ENCODE measurements at regions not wholly inside any gene's neighbourhood (a gene's known extent, or its start where the extent isn't known, plus 50 kb on each side); places are given as distances from the start of the nearest gene placed in this dataset.
A peak's percentile ranks its signal among the peaks of the same experiment; 100 is the strongest.

DNA sequence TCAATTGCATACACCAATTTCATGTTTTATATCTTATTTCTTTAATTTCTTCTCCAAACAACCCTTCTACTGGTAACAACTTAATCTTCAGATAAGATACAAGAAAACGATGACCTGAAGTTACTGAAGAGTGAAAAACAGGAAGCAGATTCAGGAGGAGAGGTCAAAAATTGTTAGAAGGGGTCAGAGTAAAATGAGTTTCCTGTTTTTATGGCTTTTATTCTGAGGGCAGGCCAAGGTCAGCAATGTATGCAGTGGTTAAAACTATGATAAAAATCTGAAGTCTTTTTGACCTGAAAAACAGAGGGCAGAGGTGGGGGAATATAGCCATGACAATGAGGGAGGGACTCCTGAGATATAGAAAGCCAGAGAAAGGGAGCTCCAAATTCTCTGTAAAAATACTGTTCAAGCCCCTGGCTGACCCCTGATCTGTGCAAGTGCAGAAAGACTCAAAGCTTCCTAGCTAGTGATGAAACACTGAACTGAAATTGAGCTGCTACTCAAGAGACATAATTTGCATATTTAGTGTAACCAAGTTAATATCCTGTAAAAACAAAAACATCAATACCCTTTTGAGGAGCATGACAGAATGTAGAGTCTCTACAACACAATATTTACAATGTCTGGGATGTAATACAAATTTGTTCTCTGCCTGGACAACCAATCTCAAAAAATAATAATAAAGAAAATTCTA, 514.3 kb upstream of the SEL1L start:
- intact Hi-C loops (cut with micrococcal nuclease) = no loop called here
- H3K36me3 Mint-ChIP-seq (ENCODE audit: low read depth) = no peaks in the 10 kb centered on the region
- no peak overlapping the region for H3K4me3 Mint-ChIP-seq
- no peak overlapping the region for H3K27ac Mint-ChIP-seq
- H3K27me3 Mint-ChIP-seq = no peaks in the 10 kb centered on the region
- peak; percentile 22 for DNase-seq
- H3K9me3 Mint-ChIP-seq = no peaks in the 10 kb centered on the region
- no peaks in the 10 kb centered on the region for H3K4me1 Mint-ChIP-seq

DNA sequence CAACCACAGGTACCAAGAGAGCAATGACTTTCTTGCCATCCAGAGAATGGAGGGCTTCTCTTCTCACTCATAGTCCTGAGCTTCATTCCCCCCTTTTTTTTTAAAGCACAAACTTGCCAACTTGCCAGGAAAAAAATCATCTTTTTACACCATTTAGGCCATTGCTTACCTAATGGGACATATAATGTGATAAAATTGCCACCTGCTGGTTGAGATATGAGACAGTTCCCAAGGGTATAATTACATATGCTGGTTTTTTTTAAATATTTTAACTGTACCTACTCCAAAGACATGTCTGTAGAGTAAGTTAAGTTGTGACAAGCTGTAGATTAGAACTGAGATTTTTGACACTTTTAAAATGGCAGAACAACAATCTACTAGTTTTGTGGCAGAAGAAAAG, 519.1 kb upstream of the SEL1L start:
- no peaks in the 10 kb centered on the region for H3K27me3 Mint-ChIP-seq
- no peaks in the 10 kb centered on the region for H3K9me3 Mint-ChIP-seq
- no peak overlapping the region for H3K27ac Mint-ChIP-seq
- intact Hi-C loops (cut with micrococcal nuclease) = no loop called here
- no peak overlapping the region for H3K4me3 Mint-ChIP-seq
- no peaks in the 10 kb centered on the region for H3K4me1 Mint-ChIP-seq
- DNase-seq = no peak
- H3K36me3 Mint-ChIP-seq (ENCODE audit: low read depth) = no peaks in the 10 kb centered on the region

DNA sequence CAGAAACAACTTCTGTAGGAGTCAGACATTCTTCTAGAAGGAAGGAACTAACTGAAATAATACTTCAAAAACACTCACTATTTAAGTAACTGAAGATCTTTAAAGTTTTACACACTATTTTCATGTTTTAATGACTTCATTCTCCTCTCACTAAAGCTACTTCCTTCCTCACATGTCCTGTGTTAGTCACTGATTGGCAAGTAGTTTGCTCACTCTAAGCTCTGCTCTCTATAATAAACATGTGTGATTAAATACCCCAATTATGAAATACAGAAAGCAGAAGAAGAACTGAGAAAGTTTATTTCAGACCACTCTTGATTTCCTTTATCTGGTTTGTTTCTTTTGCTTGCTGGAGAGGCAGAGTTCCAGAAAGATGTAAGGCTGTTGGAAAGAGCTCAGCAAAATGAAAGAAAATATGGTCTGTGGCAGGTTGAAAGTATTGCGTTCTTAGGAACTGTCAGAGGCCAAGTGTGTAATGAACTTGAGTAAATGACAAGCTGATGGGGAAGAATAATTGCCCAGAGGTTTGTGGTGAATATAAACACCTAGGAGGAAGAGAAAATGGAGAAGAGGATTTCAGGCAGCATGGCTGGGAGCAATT, 522.0 kb upstream of the SEL1L start:
- no peaks in the 10 kb centered on the region for H3K9me3 Mint-ChIP-seq
- intact Hi-C loops (cut with micrococcal nuclease) = no loop called here
- H3K36me3 Mint-ChIP-seq (ENCODE audit: low read depth) = no peaks in the 10 kb centered on the region
- no peak for DNase-seq
- H3K27me3 Mint-ChIP-seq = no peaks in the 10 kb centered on the region
- H3K27ac Mint-ChIP-seq = no peak overlapping the region
- H3K4me3 Mint-ChIP-seq = no peak overlapping the region
- H3K4me1 Mint-ChIP-seq = no peaks in the 10 kb centered on the region

DNA sequence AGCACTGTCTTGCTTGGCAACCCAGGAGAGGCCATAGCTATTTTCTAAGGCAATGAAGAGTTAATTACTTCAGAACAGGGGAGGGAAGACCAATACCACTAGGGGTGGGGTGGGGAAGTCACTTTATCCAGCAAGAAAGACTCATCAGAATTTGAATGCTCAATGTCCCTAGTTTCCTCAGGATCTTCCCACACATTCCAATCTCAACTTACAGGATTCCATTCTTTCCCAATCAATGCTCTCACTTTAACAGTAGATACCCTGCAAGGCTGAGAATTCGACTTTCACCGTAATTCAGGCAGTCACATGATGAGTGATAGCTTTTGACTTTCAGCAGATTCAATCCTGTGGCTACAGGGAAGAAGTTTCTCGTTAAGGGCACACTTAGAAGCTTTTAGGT, 526.6 kb upstream of the SEL1L start:
- intact Hi-C loops (cut with micrococcal nuclease) = no loop called here
- Mint-ChIP-seq H3K36me3 (ENCODE audit: low read depth) (no peaks in the 10 kb centered on the region), H3K27me3 (no peaks in the 10 kb centered on the region), H3K9me3 (peaks cover 12% of the 10 kb centered on the region), H3K4me3 (no peak overlapping the region), H3K4me1 (no peaks in the 10 kb centered on the region), H3K27ac (no peak overlapping the region)
- DNase-seq = no peak

DNA sequence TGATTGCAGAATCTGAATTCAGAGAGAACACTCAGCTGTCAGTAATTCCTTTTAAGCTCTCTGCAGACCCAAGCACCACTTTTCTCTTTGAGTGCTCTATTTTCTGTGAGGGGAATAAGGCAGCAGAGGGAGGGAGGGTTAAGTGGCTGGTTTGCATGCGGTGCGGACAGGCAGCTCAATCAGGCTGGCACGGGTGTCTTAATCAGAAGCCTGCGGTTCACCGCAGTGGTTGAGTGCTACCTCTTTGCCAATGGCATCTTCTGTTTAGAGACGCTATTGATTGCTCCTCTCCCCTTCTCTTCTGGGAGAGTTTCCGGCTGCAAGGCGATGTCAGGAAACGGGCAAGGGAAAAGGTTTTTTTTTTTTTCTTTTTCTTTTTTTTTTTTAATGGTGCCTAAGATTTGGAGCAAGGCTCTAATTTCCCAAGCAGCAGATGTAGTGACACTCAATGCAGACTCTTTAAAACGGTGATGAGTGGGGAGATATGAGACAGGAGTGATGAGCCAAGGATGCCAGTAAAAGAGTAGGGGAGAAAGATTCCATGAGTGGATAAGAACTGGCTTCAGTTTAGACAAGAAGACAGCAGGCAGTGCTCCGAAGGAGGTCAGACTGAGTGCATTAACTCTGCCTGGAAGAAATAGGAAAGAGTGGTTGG, 533.7 kb upstream of the SEL1L start:
- peaks cover 10% of the 10 kb centered on the region for H3K9me3 Mint-ChIP-seq
- no peak for DNase-seq
- no peak overlapping the region for H3K27ac Mint-ChIP-seq
- intact Hi-C loops (cut with micrococcal nuclease) = no loop called here
- H3K36me3 Mint-ChIP-seq (ENCODE audit: low read depth) = no peaks in the 10 kb centered on the region
- H3K4me3 Mint-ChIP-seq = no peak overlapping the region
- no peaks in the 10 kb centered on the region for H3K4me1 Mint-ChIP-seq
- H3K27me3 Mint-ChIP-seq = no peaks in the 10 kb centered on the region

DNA sequence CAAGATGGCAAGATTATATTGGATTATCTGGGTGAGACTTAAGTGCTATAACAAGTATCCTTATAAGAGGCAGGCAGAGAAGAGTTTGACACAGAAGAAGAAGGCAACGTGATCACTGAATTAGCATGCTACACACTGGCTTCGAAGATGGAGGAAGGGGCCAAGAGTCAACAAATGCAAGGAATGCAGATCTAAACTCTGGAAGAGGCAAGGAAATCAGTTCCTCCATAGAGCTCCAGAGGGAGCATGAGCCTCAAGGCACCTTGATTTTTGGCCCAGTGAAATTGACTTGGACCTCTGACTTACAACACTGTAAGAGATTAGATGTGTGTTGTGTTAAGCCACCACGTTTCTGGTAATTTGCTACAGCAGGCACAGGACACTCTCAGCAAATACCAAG, 536.4 kb upstream of the SEL1L start:
- Mint-ChIP-seq H3K4me1 (no peaks in the 10 kb centered on the region), H3K36me3 (ENCODE audit: low read depth) (no peaks in the 10 kb centered on the region), H3K27me3 (no peaks in the 10 kb centered on the region), H3K9me3 (peaks cover 2% of the 10 kb centered on the region), H3K27ac (no peak overlapping the region), H3K4me3 (no peak overlapping the region)
- intact Hi-C loops (cut with micrococcal nuclease) = no loop called here
- DNase-seq = no peak

DNA sequence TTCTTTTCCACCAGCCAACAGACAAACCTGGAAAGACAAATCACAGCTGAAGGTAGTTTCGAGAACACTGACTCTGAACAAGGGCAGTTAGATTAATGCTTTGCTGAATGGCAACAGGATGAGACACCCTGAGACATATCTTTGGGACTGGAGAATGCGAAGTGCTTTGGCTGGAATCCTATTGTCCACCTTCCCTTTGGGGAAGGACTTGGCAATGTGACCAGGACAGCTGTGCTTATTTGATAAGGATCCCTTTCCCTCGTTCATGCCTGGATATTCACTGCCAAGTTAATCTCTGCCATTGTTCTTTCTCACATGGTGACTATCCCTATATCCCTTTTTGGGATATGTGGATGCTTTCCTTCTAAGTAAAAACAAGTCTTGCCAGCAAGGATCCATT, 537.1 kb upstream of the SEL1L start:
- no peaks in the 10 kb centered on the region for H3K36me3 Mint-ChIP-seq (ENCODE audit: low read depth)
- H3K27ac Mint-ChIP-seq = no peak overlapping the region
- intact Hi-C loops (cut with micrococcal nuclease) = no loop called here
- no peaks in the 10 kb centered on the region for H3K27me3 Mint-ChIP-seq
- DNase-seq = no peak
- no peak overlapping the region for H3K4me3 Mint-ChIP-seq
- H3K4me1 Mint-ChIP-seq = no peaks in the 10 kb centered on the region
- peaks cover 4% of the 10 kb centered on the region for H3K9me3 Mint-ChIP-seq

DNA sequence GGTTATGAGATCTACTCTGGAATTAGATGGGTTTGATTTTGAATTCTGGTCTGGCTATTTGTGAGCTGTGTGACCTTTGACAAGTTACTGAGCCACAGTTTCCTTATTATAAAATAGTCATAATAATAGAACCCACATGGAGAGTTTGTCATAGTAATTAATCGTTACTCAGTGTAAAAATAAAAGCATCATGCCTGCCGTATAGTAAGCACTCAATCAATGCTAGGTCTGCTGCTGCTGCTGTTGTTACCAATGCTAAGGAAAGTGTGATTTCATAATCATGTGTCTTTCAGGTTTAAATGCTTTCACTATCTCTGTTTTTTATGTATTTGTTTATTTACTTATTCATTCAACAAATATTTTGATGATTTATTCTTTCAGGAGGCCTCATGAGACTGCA, 539.9 kb upstream of the SEL1L start:
- DNase-seq = no peak
- no peaks in the 10 kb centered on the region for H3K27me3 Mint-ChIP-seq
- intact Hi-C loops (cut with micrococcal nuclease) = no loop called here

DNA sequence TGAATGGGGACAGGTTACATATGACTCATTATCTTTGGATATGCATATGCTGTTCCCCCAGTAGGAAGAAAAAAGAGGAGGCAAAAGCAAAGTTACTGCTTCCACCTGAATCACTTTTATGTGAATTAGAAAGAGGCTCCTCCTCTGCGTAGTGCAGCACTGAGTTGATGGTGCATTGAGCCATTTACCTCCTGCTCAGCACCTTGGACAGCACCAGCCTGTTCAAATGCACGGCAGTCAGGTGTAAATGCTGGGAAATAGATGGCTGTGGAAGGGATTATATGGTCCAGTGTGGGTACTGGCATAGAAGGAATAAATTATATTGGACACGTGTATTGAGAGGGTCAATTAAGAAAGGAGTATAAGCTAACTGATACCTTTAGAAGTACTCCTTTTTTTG, 541.9 kb upstream of the SEL1L start:
- Mint-ChIP-seq H3K27me3 (no peaks in the 10 kb centered on the region), H3K9me3 (peaks cover 4% of the 10 kb centered on the region), H3K36me3 (ENCODE audit: low read depth) (no peaks in the 10 kb centered on the region), H3K4me1 (no peaks in the 10 kb centered on the region), H3K27ac (no peak overlapping the region), H3K4me3 (no peak overlapping the region)
- DNase-seq = peak; percentile 70
- intact Hi-C loops (cut with micrococcal nuclease) = no loop called here

More for the DNA sequence above, 539.9 kb upstream of the SEL1L start:
- Mint-ChIP-seq H3K4me3 (no peak overlapping the region), H3K36me3 (ENCODE audit: low read depth) (no peaks in the 10 kb centered on the region), H3K27ac (no peak overlapping the region), H3K9me3 (peaks cover 4% of the 10 kb centered on the region), H3K4me1 (no peaks in the 10 kb centered on the region)

DNA sequence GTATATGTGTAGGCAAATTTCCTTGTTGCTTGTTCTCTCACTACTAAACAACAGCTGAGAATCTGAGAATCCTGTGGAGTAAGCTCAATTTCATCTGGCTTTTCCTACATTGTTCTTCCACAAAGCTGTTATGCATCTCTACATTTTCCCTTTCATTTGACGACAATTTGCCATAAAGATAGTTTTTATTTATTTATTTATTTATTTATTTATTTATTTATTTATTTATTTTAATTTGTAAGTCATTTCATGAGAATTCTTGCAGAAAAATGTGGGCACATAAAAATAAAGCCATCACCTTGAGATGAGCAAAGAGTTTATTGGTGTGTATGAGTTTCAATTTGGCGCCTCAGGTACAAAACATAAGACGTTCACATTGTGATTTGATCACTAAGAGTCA, 545.9 kb upstream of the SEL1L start:
- Mint-ChIP-seq H3K27ac (no peak overlapping the region), H3K9me3 (peaks cover 4% of the 10 kb centered on the region), H3K4me1 (no peaks in the 10 kb centered on the region), H3K4me3 (no peak overlapping the region), H3K36me3 (ENCODE audit: low read depth) (no peaks in the 10 kb centered on the region), H3K27me3 (no peaks in the 10 kb centered on the region)
- intact Hi-C loops (cut with micrococcal nuclease) = no loop called here
- DNase-seq = no peak

DNA sequence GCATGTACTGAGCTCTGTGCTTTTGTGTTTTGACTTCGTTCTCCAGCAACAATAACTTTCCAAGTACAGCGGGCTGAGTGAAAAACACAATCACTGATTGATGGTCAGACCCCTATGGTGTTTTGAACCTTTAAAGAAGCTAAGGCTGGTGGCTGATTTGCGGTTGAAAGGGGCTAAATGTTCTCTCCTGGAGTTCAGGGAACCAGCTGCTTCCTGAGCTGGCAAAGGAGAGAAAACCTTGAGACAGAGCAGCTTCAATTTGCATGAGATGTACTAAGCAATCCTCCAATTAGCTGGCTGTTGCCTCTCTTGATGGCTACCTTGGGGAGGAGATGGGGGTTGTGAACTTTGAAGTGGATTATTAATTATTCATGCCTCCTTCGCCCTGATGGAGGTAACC, 546.7 kb upstream of the SEL1L start:
- no peak overlapping the region for H3K27ac Mint-ChIP-seq
- H3K4me3 Mint-ChIP-seq = no peak overlapping the region
- no peak for DNase-seq
- intact Hi-C loops (cut with micrococcal nuclease) = no loop called here
- peaks cover 3% of the 10 kb centered on the region for H3K9me3 Mint-ChIP-seq
- H3K4me1 Mint-ChIP-seq = no peaks in the 10 kb centered on the region
- H3K27me3 Mint-ChIP-seq = no peaks in the 10 kb centered on the region
- no peaks in the 10 kb centered on the region for H3K36me3 Mint-ChIP-seq (ENCODE audit: low read depth)

DNA sequence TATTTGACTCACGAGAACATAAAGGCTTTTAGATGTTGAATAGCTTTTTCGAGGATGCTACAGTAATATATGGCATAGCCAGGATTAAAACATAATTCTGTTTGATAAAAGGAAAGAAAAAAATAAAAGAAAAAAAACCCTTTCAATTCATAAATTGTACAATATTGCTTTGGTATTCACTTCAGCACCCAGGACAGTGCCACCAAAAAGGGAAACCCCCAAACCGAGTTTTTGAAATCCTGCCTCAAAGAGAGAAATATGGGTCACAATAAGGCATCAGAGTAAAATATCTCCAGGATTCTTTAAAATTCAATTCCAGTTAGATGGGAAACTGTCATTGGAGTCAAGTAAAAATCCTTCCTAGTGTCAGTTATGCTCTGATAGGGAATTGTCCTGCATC, 551.2 kb upstream of the SEL1L start:
- no peak overlapping the region for H3K27ac Mint-ChIP-seq
- H3K9me3 Mint-ChIP-seq = peaks cover 5% of the 10 kb centered on the region
- H3K4me3 Mint-ChIP-seq = no peak overlapping the region
- DNase-seq = no peak
- no peaks in the 10 kb centered on the region for H3K27me3 Mint-ChIP-seq
- H3K4me1 Mint-ChIP-seq = no peaks in the 10 kb centered on the region
- intact Hi-C loops (cut with micrococcal nuclease) = no loop called here
- no peaks in the 10 kb centered on the region for H3K36me3 Mint-ChIP-seq (ENCODE audit: low read depth)

DNA sequence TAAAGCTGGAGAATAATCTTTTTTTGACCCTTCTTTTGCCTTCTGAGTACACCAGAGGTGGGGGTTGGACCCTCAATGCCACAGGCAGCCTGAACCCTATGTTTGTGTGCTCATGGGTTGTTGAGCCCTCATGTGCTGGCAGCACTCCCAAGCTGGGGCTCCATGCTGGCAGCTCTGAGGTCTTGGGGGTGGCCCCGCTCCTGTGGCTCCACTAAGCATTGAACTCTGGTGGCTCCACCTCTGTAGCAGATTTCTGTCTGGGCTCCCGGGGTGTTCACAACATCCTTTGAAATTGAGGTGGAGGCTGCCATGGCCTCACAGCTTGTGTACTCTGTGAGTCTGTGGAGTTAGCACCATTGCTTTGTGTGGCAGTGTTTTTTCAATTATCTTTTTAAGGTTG, 557.4 kb upstream of the SEL1L start:
- Mint-ChIP-seq H3K27ac (no peak overlapping the region), H3K4me3 (no peak overlapping the region), H3K27me3 (no peaks in the 10 kb centered on the region), H3K9me3 (peaks cover 5% of the 10 kb centered on the region), H3K4me1 (no peaks in the 10 kb centered on the region), H3K36me3 (ENCODE audit: low read depth) (no peaks in the 10 kb centered on the region)
- no peak for DNase-seq
- intact Hi-C loops (cut with micrococcal nuclease) = no loop called here

DNA sequence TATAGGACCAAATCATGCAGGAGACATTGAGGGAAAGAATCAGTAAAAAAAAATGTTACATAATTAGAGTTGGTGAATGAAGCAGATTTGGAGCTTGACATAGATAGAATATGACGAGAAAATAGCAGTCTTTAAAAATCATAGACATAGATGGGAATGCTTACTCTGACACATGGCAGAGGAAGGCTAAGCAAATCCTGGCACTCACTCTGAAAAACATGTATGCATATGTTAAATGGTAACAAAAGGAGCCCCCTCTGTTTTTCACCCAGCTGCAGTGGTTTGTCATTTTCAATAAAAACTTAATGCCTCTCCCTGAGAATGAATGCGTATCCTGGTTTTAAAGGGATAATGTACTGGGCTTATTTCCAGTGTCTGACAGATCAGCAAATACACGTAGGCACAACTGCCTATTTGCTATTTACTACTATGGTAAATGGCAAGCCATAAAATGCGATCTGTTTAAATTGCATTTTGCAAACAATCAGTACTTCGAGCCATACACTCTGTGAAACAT, 561.2 kb upstream of the SEL1L start:
- H3K9me3 Mint-ChIP-seq = no peaks in the 10 kb centered on the region
- no peak overlapping the region for H3K27ac Mint-ChIP-seq

More for the DNA sequence above, 561.2 kb upstream of the SEL1L start:
- intact Hi-C loops (cut with micrococcal nuclease) = no loop called here
- H3K4me3 Mint-ChIP-seq = no peak overlapping the region
- H3K4me1 Mint-ChIP-seq = no peaks in the 10 kb centered on the region
- H3K36me3 Mint-ChIP-seq (ENCODE audit: low read depth) = no peaks in the 10 kb centered on the region
- no peak for DNase-seq
- no peaks in the 10 kb centered on the region for H3K27me3 Mint-ChIP-seq
